Activated T-helper 1 cell treated with anti-CD3 and anti-CD28 coated beads, Interleukin-12 subunit alpha, Interleukin-12 subunit beta, Interleukin-2, Interleukin-4 antibody, amounts not matched to agents 30 ng/mL and 10 ng/mL and 1 ng/mL, durations not matched to agents 14 hours and 24 hours and 36 hours (primary cell): ENCODE measurements at regions not wholly inside any gene's neighbourhood (a gene's known extent, or its start where the extent isn't known, plus 50 kb on each side); places are given as distances from the start of the nearest gene placed in this dataset.

Experiments
- DNase-seq: peaks from one replicate; pipeline ENCODE4 v3.0.0; 2021; ENCODE audit warnings: low spot score
- H3K27ac Mint-ChIP-seq: one replicate; pipeline ENCODE4 v1.8.0; 2021; ENCODE audit warnings: mild to moderate bottlenecking, mixed read lengths
- H3K27me3 Mint-ChIP-seq: one replicate; pipeline ENCODE4 v1.8.0; 2022; ENCODE audit warnings: mild to moderate bottlenecking, moderate library complexity, mixed read lengths; ENCODE audit not compliant: insufficient read depth
- H3K36me3 Mint-ChIP-seq: one replicate; pipeline ENCODE4 v1.8.0; 2021; ENCODE audit warnings: low read depth, mixed read lengths
- H3K4me1 Mint-ChIP-seq: one replicate; pipeline ENCODE4 v1.8.0; 2021; ENCODE audit warnings: low read depth, mixed read lengths
- H3K4me3 Mint-ChIP-seq: one replicate; pipeline ENCODE4 v1.8.0; 2021; ENCODE audit warnings: mild to moderate bottlenecking, moderate library complexity, mixed read lengths
- H3K9me3 Mint-ChIP-seq: one replicate; pipeline ENCODE4 v1.8.0; 2021; ENCODE audit warnings: mixed read lengths
- intact Hi-C: fragments of 100-400 bp; cut with micrococcal nuclease; formaldehyde crosslinking; loops from one replicate; pipeline ENCODE4 v1.15.1; 2024

- H3K27ac Mint-ChIP-seq: no peak overlapping the region
- no peak for DNase-seq
- H3K27me3 Mint-ChIP-seq: peaks cover 5% of the 10 kb centered on the region
- H3K4me3 Mint-ChIP-seq: no peak overlapping the region
- intact Hi-C loops: no loop called here
- H3K4me1 Mint-ChIP-seq: peaks cover 25% of the 10 kb centered on the region
- H3K36me3 Mint-ChIP-seq: peaks cover 10% of the 10 kb centered on the region
- H3K9me3 Mint-ChIP-seq: peaks cover 26% of the 10 kb centered on the region
These were observed 84.8 kb upstream of the CRIM1 start for GRCh38 chr2:36270758-36271157.

GRCh38 chr2:36267194-36267593 is 88.4 kb upstream of the CRIM1 start:
- Mint-ChIP-seq H3K4me3 (no peak overlapping the region), H3K36me3 (peaks cover 10% of the 10 kb centered on the region), H3K9me3 (peaks cover 25% of the 10 kb centered on the region), H3K27me3 (peaks cover 12% of the 10 kb centered on the region), H3K4me1 (peaks cover 21% of the 10 kb centered on the region), H3K27ac (no peak overlapping the region)
- DNase-seq: no peak
- intact Hi-C loops: no loop called here

GRCh38 chr2:36266536-36267121 is 88.9 kb upstream of the CRIM1 start:
- intact Hi-C loops: no loop called here
- H3K4me1 Mint-ChIP-seq: peaks cover 21% of the 10 kb centered on the region
- H3K27ac Mint-ChIP-seq: no peak overlapping the region
- H3K9me3 Mint-ChIP-seq: peaks cover 25% of the 10 kb centered on the region
- peaks cover 10% of the 10 kb centered on the region for H3K36me3 Mint-ChIP-seq
- peaks cover 12% of the 10 kb centered on the region for H3K27me3 Mint-ChIP-seq
- no peak for DNase-seq
- no peak overlapping the region for H3K4me3 Mint-ChIP-seq

GRCh38 chr2:36262581-36262980 is 93.0 kb upstream of the CRIM1 start:
- H3K9me3 Mint-ChIP-seq: peaks cover 17% of the 10 kb centered on the region
- H3K27ac Mint-ChIP-seq: no peak overlapping the region
- intact Hi-C loops: no loop called here
- no peak for DNase-seq
- no peak overlapping the region for H3K4me3 Mint-ChIP-seq
- H3K36me3 Mint-ChIP-seq: peaks cover 9% of the 10 kb centered on the region
- peaks cover 17% of the 10 kb centered on the region for H3K27me3 Mint-ChIP-seq
- H3K4me1 Mint-ChIP-seq: peaks cover 12% of the 10 kb centered on the region

DNA sequence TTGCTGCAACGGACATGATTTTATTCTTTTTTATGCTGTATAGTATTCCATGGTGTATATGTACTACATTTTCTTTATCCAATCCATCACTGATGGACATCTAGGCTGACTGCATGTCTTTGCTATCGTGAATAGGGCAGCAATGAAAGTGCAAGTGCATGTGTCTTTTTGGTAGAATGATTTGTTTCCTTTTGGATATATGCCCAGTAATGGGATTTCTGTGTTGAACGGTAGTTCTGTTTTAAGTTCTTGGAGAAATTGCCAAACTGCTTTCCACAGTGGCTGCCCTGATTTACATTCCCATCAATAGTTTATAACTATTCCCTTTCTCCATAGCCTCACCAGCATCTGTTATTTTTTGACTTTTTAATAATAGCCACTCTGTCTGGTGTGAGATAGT is 99.7 kb upstream of the CRIM1 start:
- Mint-ChIP-seq H3K4me1 (no peaks in the 10 kb centered on the region), H3K27ac (no peak overlapping the region), H3K36me3 (peaks cover 5% of the 10 kb centered on the region), H3K9me3 (peaks cover 3% of the 10 kb centered on the region), H3K4me3 (no peak overlapping the region), H3K27me3 (peaks cover 29% of the 10 kb centered on the region)
- DNase-seq: no peak
- intact Hi-C loops: no loop called here

- peaks cover 16% of the 10 kb centered on the region for H3K9me3 Mint-ChIP-seq
- intact Hi-C loops: loop anchor here (5.0 kb wide), 1 partner anchor 79 kb away; no protein-coding TSS in a partner anchor
- H3K27ac Mint-ChIP-seq: no peak overlapping the region
- H3K36me3 Mint-ChIP-seq: peaks cover 15% of the 10 kb centered on the region
- peaks cover 23% of the 10 kb centered on the region for H3K27me3 Mint-ChIP-seq
- H3K4me1 Mint-ChIP-seq: peaks cover 8% of the 10 kb centered on the region
- no peak overlapping the region for H3K4me3 Mint-ChIP-seq
- no peak for DNase-seq
These were observed 102.5 kb upstream of the CRIM1 start for GRCh38 chr2:36253086-36253485.

GRCh38 chr2:36246320-36246990 is 109.1 kb upstream of the CRIM1 start:
- Mint-ChIP-seq H3K4me3 (peak overlapping the region; percentile 21), H3K9me3 (peaks cover 35% of the 10 kb centered on the region), H3K36me3 (peaks cover 35% of the 10 kb centered on the region), H3K27me3 (peaks cover 6% of the 10 kb centered on the region), H3K27ac (peak overlapping the region; percentile 94), H3K4me1 (peaks cover 71% of the 10 kb centered on the region)
- intact Hi-C loops: loop anchor here (1.0 to 5.0 kb wide), 6 partner anchors 30 to 261 kb away; no protein-coding TSS in a partner anchor
- peak; percentile 26 for DNase-seq

GRCh38 chr2:36245651-36246050 is 109.9 kb upstream of the CRIM1 start:
- Mint-ChIP-seq H3K9me3 (peaks cover 32% of the 10 kb centered on the region), H3K4me1 (peaks cover 79% of the 10 kb centered on the region), H3K27ac (peak overlapping the region; percentile 52), H3K4me3 (no peak overlapping the region), H3K27me3 (peaks cover 4% of the 10 kb centered on the region), H3K36me3 (peaks cover 34% of the 10 kb centered on the region)
- DNase-seq: no peak
- intact Hi-C loops: loop anchor here (1.0 to 5.0 kb wide), 6 partner anchors 31 to 262 kb away; no protein-coding TSS in a partner anchor

GRCh38 chr2:36238106-36238505 is 117.5 kb upstream of the CRIM1 start:
- peaks cover 67% of the 10 kb centered on the region for H3K4me1 Mint-ChIP-seq
- peaks cover 10% of the 10 kb centered on the region for H3K27me3 Mint-ChIP-seq
- no peak overlapping the region for H3K27ac Mint-ChIP-seq
- peaks cover 18% of the 10 kb centered on the region for H3K9me3 Mint-ChIP-seq
- peaks cover 21% of the 10 kb centered on the region for H3K36me3 Mint-ChIP-seq
- H3K4me3 Mint-ChIP-seq: no peak overlapping the region
- intact Hi-C loops: no loop called here
- no peak for DNase-seq

GRCh38 chr2:36235882-36236281 is 119.7 kb upstream of the CRIM1 start:
- peaks cover 45% of the 10 kb centered on the region for H3K4me1 Mint-ChIP-seq
- H3K27me3 Mint-ChIP-seq: peaks cover 15% of the 10 kb centered on the region
- intact Hi-C loops: no loop called here
- H3K9me3 Mint-ChIP-seq: peaks cover 18% of the 10 kb centered on the region
- peaks cover 14% of the 10 kb centered on the region for H3K36me3 Mint-ChIP-seq
- no peak for DNase-seq
- H3K4me3 Mint-ChIP-seq: no peak overlapping the region
- no peak overlapping the region for H3K27ac Mint-ChIP-seq

- no peak overlapping the region for H3K27ac Mint-ChIP-seq
- H3K9me3 Mint-ChIP-seq: peaks cover 18% of the 10 kb centered on the region
- H3K4me3 Mint-ChIP-seq: no peak overlapping the region
- H3K27me3 Mint-ChIP-seq: peaks cover 15% of the 10 kb centered on the region
- H3K36me3 Mint-ChIP-seq: peaks cover 14% of the 10 kb centered on the region
- intact Hi-C loops: no loop called here
- no peak for DNase-seq
- peaks cover 41% of the 10 kb centered on the region for H3K4me1 Mint-ChIP-seq
These were observed 120.2 kb upstream of the CRIM1 start for GRCh38 chr2:36235426-36235825.

DNA sequence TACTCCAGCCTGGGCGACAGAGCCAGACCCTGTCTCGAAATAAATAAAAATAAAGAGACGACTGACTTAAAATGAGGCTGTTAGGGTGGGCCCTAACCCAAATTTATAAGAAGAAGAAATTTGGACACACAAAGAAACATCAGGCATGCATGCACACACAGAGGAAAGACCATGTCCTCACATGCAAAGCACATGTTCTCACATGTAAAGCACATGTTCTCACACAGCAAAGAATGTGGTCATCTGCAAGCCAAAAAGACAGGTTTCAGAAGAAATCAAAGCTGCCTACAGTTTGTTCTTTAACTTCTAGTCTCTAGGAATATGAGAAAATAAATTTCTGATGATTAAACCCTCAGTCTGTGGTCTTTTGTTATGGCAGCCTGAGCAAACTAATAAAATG is 132.3 kb upstream of the CRIM1 start:
- Mint-ChIP-seq H3K36me3 (no peaks in the 10 kb centered on the region), H3K4me1 (no peaks in the 10 kb centered on the region), H3K9me3 (no peaks in the 10 kb centered on the region), H3K27me3 (peaks cover 8% of the 10 kb centered on the region), H3K27ac (no peak overlapping the region), H3K4me3 (no peak overlapping the region)
- DNase-seq: no peak
- intact Hi-C loops: no loop called here

GRCh38 chr2:36222485-36222884 is 133.1 kb upstream of the CRIM1 start:
- Mint-ChIP-seq H3K9me3 (no peaks in the 10 kb centered on the region), H3K36me3 (no peaks in the 10 kb centered on the region), H3K4me1 (no peaks in the 10 kb centered on the region), H3K4me3 (no peak overlapping the region), H3K27me3 (peaks cover 8% of the 10 kb centered on the region), H3K27ac (no peak overlapping the region)
- no peak for DNase-seq
- intact Hi-C loops: no loop called here
